B cell (primary cell): ENCODE measurements at regions not wholly inside any gene's neighbourhood (a gene's known extent, or its start where the extent isn't known, plus 50 kb on each side); places are given as distances from the start of the nearest gene placed in this dataset.

ENCODE experiments used
- ATAC-seq: fragments of 200-7000 bp; cut with Tn5 transposase; one replicate; pipeline ENCODE4 v1.10.0; 2021; ENCODE audit warnings: low read depth, mild to moderate bottlenecking, moderate number of reproducible peaks, moderate library complexity
- CTCF ChIA-PET: fragments of 350-600 bp; sonication (Branson Sonifier 250); formaldehyde crosslinking; loops from one replicate; lab custom pipeline; 2021; ENCODE audit warnings: antibody characterized with exemption, inconsistent platforms; lab: Charles Lee
- POLR2A ChIA-PET: fragments of 350-600 bp; sonication (Branson Sonifier 250); formaldehyde crosslinking; loops from one replicate; lab custom pipeline; 2021; ENCODE audit warnings: antibody characterized with exemption; lab: Charles Lee
- DNase-seq: peaks from one replicate; pipeline ENCODE4 v3.0.0; 2013
- H2AFZ ChIP-seq: 2 replicates; pipeline ENCODE4 v1.6.1; 2012; ENCODE audit warnings: mild to moderate bottlenecking, low read depth, low read length; ENCODE audit not compliant: insufficient read depth, poor library complexity, severe bottlenecking
- H3K27ac ChIP-seq, 2 donors: 1 replicate in 1 of 2; 2 replicates in 1 of 2; pipeline ENCODE4 v1.5.1; 2012 to 2013; ENCODE audit warnings: low read length in 2 of 2, mild to moderate bottlenecking in 2 of 2, moderate library complexity in 1 of 2
- H3K27me3 ChIP-seq, 4 experiments: fragments of 200-600 bp in 1 of 4; sonication (generic) in 1 of 4; replicated peaks in 1 of 4; 1 replicate in 2 of 4; 2 replicates in 2 of 4; pipeline versions ENCODE4 v1.6.1 to v1.7.0; 2013 to 2016; ENCODE audit warnings: low read length in 3 of 4, mild to moderate bottlenecking in 2 of 4, mixed read lengths in 1 of 4, moderate library complexity in 1 of 4; ENCODE audit not compliant: insufficient read depth in 4 of 4, control insufficient read depth in 3 of 4; ENCODE audit errors: control extremely low read depth in 1 of 4
- H3K36me3 ChIP-seq, 2 experiments: replicated peaks in 1 of 2; 1 replicate in 1 of 2; 2 replicates in 1 of 2; pipeline versions ENCODE4 v1.6.1 to v1.7.1; 2013; ENCODE audit warnings: low read length in 1 of 2; ENCODE audit not compliant: insufficient read depth in 2 of 2, control insufficient read depth in 1 of 2; ENCODE audit errors: control extremely low read depth in 1 of 2, extremely low read depth in 1 of 2
- H3K4me1 ChIP-seq, 2 donors: fragments of 200-600 bp in 1 of 2; sonication (generic) in 1 of 2; 1 replicate in 1 of 2; 2 replicates in 1 of 2; pipeline versions ENCODE4 v1.5.1 to v1.6.1; 2013 to 2017; ENCODE audit warnings: low read length in 2 of 2; ENCODE audit not compliant: control insufficient read depth in 2 of 2, insufficient read depth in 2 of 2
- H3K4me2 ChIP-seq: replicated peaks from 2 replicates; pipeline ENCODE3; 2012; ENCODE audit warnings: mild to moderate bottlenecking, low read depth, low read length; ENCODE audit not compliant: poor library complexity, severe bottlenecking
- H3K4me3 ChIP-seq, 5 experiments: fragments of 200-600 bp in 1 of 5; sonication (generic) in 1 of 5; 1 replicate in 3 of 5; 2 replicates in 2 of 5; pipeline versions ENCODE4 v1.5.1 to v1.7.0; 2011 to 2016; ENCODE audit warnings: low read length in 4 of 5, mild to moderate bottlenecking in 4 of 5, low read depth in 2 of 5, control low read depth in 1 of 5, moderate library complexity in 1 of 5; ENCODE audit not compliant: insufficient read depth in 1 of 5; ENCODE audit errors: control extremely low read depth in 1 of 5, extremely low read depth in 1 of 5
- H3K79me2 ChIP-seq: fragments of 200-600 bp; sonication (generic); one replicate; pipeline ENCODE4 v1.6.0; 2016; ENCODE audit warnings: low read length; ENCODE audit not compliant: control insufficient read depth, insufficient read depth
- H3K9ac ChIP-seq: fragments of 200-600 bp; sonication (generic); 2 replicates; pipeline ENCODE4 v1.6.1; 2017; ENCODE audit warnings: mild to moderate bottlenecking, low read length, moderate library complexity
- H3K9me3 ChIP-seq, 3 donors: one replicate each; pipeline versions ENCODE4 v1.6.1 to v1.7.1; 2013; ENCODE audit warnings: low read length in 2 of 3; ENCODE audit not compliant: control insufficient read depth in 2 of 3, insufficient read depth in 1 of 3; ENCODE audit errors: control extremely low read depth in 1 of 3
- H4K20me1 ChIP-seq: 2 replicates; pipeline ENCODE4 v1.6.0; 2012; ENCODE audit warnings: mild to moderate bottlenecking, low read length; ENCODE audit not compliant: insufficient read depth, control insufficient read depth, poor library complexity, severe bottlenecking
- H3K27ac Mint-ChIP-seq: one replicate; pipeline ENCODE4 v1.8.0; 2021; ENCODE audit warnings: mixed read lengths
- H3K27me3 Mint-ChIP-seq: one replicate; pipeline ENCODE4 v1.8.0; 2021; ENCODE audit warnings: mixed read lengths
- H3K4me1 Mint-ChIP-seq: one replicate; pipeline ENCODE4 v1.8.0; 2021; ENCODE audit warnings: mixed read lengths
- H3K4me3 Mint-ChIP-seq: one replicate; pipeline ENCODE4 v1.8.0; 2021; ENCODE audit warnings: mixed read lengths
- H3K9me3 Mint-ChIP-seq: one replicate; pipeline ENCODE4 v1.8.0; 2022; ENCODE audit warnings: mixed read lengths; ENCODE audit not compliant: insufficient read depth
- CTCF ChIP-seq: fragments of 200-600 bp; IDR thresholded peaks from one replicate; pipeline ENCODE4 v1.8.0; 2022; ENCODE audit warnings: antibody characterized with exemption, mild to moderate bottlenecking
- EZH2 ChIP-seq: IDR thresholded peaks from 2 replicates; pipeline ENCODE4 v1.6.1; 2012; ENCODE audit warnings: borderline replicate concordance, low read depth, mild to moderate bottlenecking, moderate library complexity, low read length; ENCODE audit not compliant: insufficient read depth, poor library complexity, severe bottlenecking
- WGBS: methylation state at CpG from one replicate; pipeline ENCODE4 v1.1.5; 2013; ENCODE audit warnings: missing lambda C conversion rate; ENCODE audit not compliant: insufficient coverage; 5-methylcytosine and 5-hydroxymethylcytosine counted together
- intact Hi-C: fragments of 100-400 bp; cut with micrococcal nuclease; formaldehyde crosslinking; loops from one replicate; pipeline ENCODE4 v1.10.0; 2022

- CTCF ChIA-PET = no interaction called here
- no peak overlapping the region for H3K27ac ChIP-seq
- no peaks in the 10 kb centered on the region for H3K4me1 Mint-ChIP-seq
- no CpG with 5 or more reads among the region's 4 CpGs for WGBS
- no peak overlapping the region for H3K27ac Mint-ChIP-seq
- H3K9ac ChIP-seq = no peak overlapping the region
- POLR2A ChIA-PET = no interaction called here
- H3K9me3 ChIP-seq = no peaks in the 10 kb centered on the region
- no peak overlapping the region for H3K4me2 ChIP-seq
- no peaks in the 10 kb centered on the region for H3K79me2 ChIP-seq
- no peaks in the 10 kb centered on the region for H3K9me3 Mint-ChIP-seq
- TF ChIP-seq EZH2 = no peak
- TF ChIP-seq CTCF = no peak
- no peaks in the 10 kb centered on the region for H3K36me3 ChIP-seq
- H3K4me1 ChIP-seq = no peaks in the 10 kb centered on the region
- no peaks in the 10 kb centered on the region for H3K27me3 ChIP-seq
- no peak overlapping the region for H3K4me3 Mint-ChIP-seq
- H2AFZ ChIP-seq = no peak overlapping the region
- peaks cover 15% of the 10 kb centered on the region for H3K27me3 Mint-ChIP-seq
- ATAC-seq = no peak
- no peak for DNase-seq
- no peaks in the 10 kb centered on the region for H4K20me1 ChIP-seq
- intact Hi-C loops = no loop called here
- no peak overlapping the region for H3K4me3 ChIP-seq
Measured at GRCh38 chr2:226556050-226556449, 243.6 kb downstream of the IRS1 start.

GRCh38 chr2:226554701-226555100, 244.9 kb downstream of the IRS1 start:
- Histone ChIP-seq H3K4me1 (no peaks in the 10 kb centered on the region), H3K4me3 (no peak overlapping the region), H3K79me2 (no peaks in the 10 kb centered on the region), H3K9ac (no peak overlapping the region), H4K20me1 (no peaks in the 10 kb centered on the region), H3K4me2 (no peak overlapping the region), H3K36me3 (no peaks in the 10 kb centered on the region), H3K27me3 (no peaks in the 10 kb centered on the region), H3K9me3 (no peaks in the 10 kb centered on the region), H2AFZ (no peak overlapping the region), H3K27ac (no peak overlapping the region)
- Mint-ChIP-seq H3K4me3 (no peak overlapping the region), H3K27ac (no peak overlapping the region), H3K9me3 (no peaks in the 10 kb centered on the region), H3K4me1 (no peaks in the 10 kb centered on the region), H3K27me3 (peaks cover 15% of the 10 kb centered on the region)
- TF ChIP-seq CTCF (no peak), EZH2 (no peak)
- POLR2A ChIA-PET = no interaction called here
- CTCF ChIA-PET = no interaction called here
- no peak for DNase-seq
- intact Hi-C loops = no loop called here
- ATAC-seq = no peak
- WGBS = no CpG with 5 or more reads among the region's 1 CpG
